K562 (cell line): ENCODE measurements at regions not wholly inside any gene's neighbourhood (a gene's known extent, or its start where the extent isn't known, plus 50 kb on each side); places are given as distances from the start of the nearest gene placed in this dataset.

Experiments used
- ATAC-seq: fragments of 200-7000 bp; cut with Tn5 transposase; 3 replicates; pipeline ENCODE4 v1.9.1; 2020; ENCODE audit warnings: moderate library complexity
- BruUV-seq: library from RNA; stranded (reverse); fragments of 400-500 nt; replicated peaks from 2 replicates; lab custom pipeline; 2021; lab: Mats Ljungman, UMichigan
- CTCF ChIA-PET: fragments of 300-600 bp; formaldehyde crosslinking; extraction: SDS; loops from one replicate; lab custom pipeline; 2021; ENCODE audit warnings: low intra/inter-chr PET ratio; lab: Yijun Ruan, JAX
- POLR2A ChIA-PET: fragments of 300-600, 350-650 bp; sonication (Branson Sonifier 250); formaldehyde crosslinking; extraction: SDS; loops from one replicate; lab custom pipeline; 2021; ENCODE audit warnings: antibody characterized with exemption, inconsistent platforms; lab: Yijun Ruan, JAX
- DNase-seq, 4 experiments: peaks; one replicate each; pipeline versions ENCODE4 v3.0.0 to v3.0.0-alpha.2; 2011 to 2018; ENCODE audit warnings: low spot score in 3 of 4, mixed read lengths in 3 of 4; ENCODE audit errors: extremely low read depth in 1 of 4
- FAIRE-seq: peaks from 2 replicates; lab custom pipeline; 2011; peaks lifted over from hg19 to GRCh38; lab: Jason Lieb, UNC
- H2AFZ ChIP-seq: 2 replicates; pipeline ENCODE4 v1.6.0; 2011; ENCODE audit warnings: low read depth, low read length, control low read depth, inconsistent platforms
- H3K27ac ChIP-seq: fragments of 200-600 bp; 3 replicates; pipeline ENCODE4 v1.8.0; 2011; ENCODE audit warnings: low read depth, mild to moderate bottlenecking, control low read depth, inconsistent platforms, low read length, moderate library complexity, mixed read lengths; ENCODE audit errors: extremely low read depth
- H3K27me3 ChIP-seq, 2 experiments: fragments of 300-600 bp in 1 of 2; 2 replicates in 1 of 2; 3 replicates in 1 of 2; pipeline versions ENCODE4 v1.6.0 to v1.8.0; 2011; ENCODE audit warnings: inconsistent platforms in 2 of 2, low read length in 2 of 2, mild to moderate bottlenecking in 1 of 2, mixed read lengths in 1 of 2, moderate library complexity in 1 of 2; ENCODE audit not compliant: control insufficient read depth in 2 of 2, insufficient read depth in 2 of 2
- H3K36me3 ChIP-seq: fragments of 300-600 bp; 3 replicates; pipeline ENCODE4 v1.8.0; 2011; ENCODE audit warnings: mild to moderate bottlenecking, low read length, inconsistent platforms; ENCODE audit not compliant: control insufficient read depth, insufficient read depth
- H3K4me1 ChIP-seq, 2 experiments: fragments of 200-600 bp in 1 of 2; replicated peaks in 1 of 2; 2 replicates in 1 of 2; 3 replicates in 1 of 2; pipeline versions ENCODE4 v1.5.1 to v1.8.0; 2011; ENCODE audit warnings: inconsistent platforms in 2 of 2, low read length in 2 of 2, mild to moderate bottlenecking in 1 of 2, mixed read lengths in 1 of 2, moderate library complexity in 1 of 2; ENCODE audit not compliant: control insufficient read depth in 2 of 2, insufficient read depth in 2 of 2
- H3K4me2 ChIP-seq: 2 replicates; pipeline ENCODE4 v1.6.1; 2011; ENCODE audit warnings: low read length, control low read depth, inconsistent platforms, mixed read lengths; ENCODE audit not compliant: insufficient read depth
- H3K4me3 ChIP-seq: fragments of 200-600 bp; sonication (generic), shearing (Covaris generic); 2 replicates; pipeline ENCODE4 v1.5.1; 2016; ENCODE audit warnings: control low read depth, inconsistent platforms
- H3K79me2 ChIP-seq: fragments of 200-600 bp; 3 replicates; pipeline ENCODE4 v1.8.0; 2011; ENCODE audit warnings: low read length, inconsistent platforms; ENCODE audit not compliant: control insufficient read depth, insufficient read depth
- H3K9ac ChIP-seq, 2 experiments: 2 replicates each; pipeline versions ENCODE4 v1.6.0 to v1.6.1; 2011; ENCODE audit warnings: low read depth in 2 of 2, low read length in 2 of 2, control low read depth in 1 of 2, inconsistent platforms in 1 of 2, mild to moderate bottlenecking in 1 of 2, mixed read lengths in 1 of 2; ENCODE audit not compliant: insufficient read depth in 1 of 2
- H3K9me1 ChIP-seq: one replicate; pipeline ENCODE4 v1.6.0; 2011; ENCODE audit warnings: inconsistent platforms, mild to moderate bottlenecking, low read length, moderate library complexity; ENCODE audit not compliant: control insufficient read depth, insufficient read depth
- H3K9me3 ChIP-seq: replicated peaks from 2 replicates; pipeline ENCODE4 v1.5.1; 2011; ENCODE audit warnings: low read depth, low read length, inconsistent platforms; ENCODE audit not compliant: control insufficient read depth, insufficient read depth
- H4K20me1 ChIP-seq: replicated peaks from 2 replicates; pipeline ENCODE4 v1.6.1; 2011; ENCODE audit warnings: low read length, inconsistent platforms, mixed read lengths; ENCODE audit not compliant: control insufficient read depth, insufficient read depth
- FOXK2 ChIP-seq, 2 experiments: fragments of 450-650 bp; IDR thresholded peaks in 1 of 2; conservative IDR thresholded peaks in 1 of 2; 2 replicates each; pipeline ENCODE4 v1.6.1; 2016; ENCODE audit warnings: low read depth in 2 of 2, mild to moderate bottlenecking in 1 of 2
- HDAC2 ChIP-seq: fragments of 450-650 bp; IDR thresholded peaks from 2 replicates; pipeline ENCODE4 v1.6.1; 2016; ENCODE audit warnings: mild to moderate bottlenecking
- KDM2B ChIP-seq: fragments of 250-450 bp; sonication (Bioruptor Pico); IDR thresholded peaks from 2 replicates; pipeline ENCODE4 v1.8.0; 2021; ENCODE audit warnings: mild to moderate bottlenecking, moderate library complexity
- LCOR ChIP-seq: sonication (generic); formaldehyde crosslinking; IDR thresholded peaks from 2 replicates; pipeline ENCODE4 v1.8.0; 2022; ENCODE audit warnings: mild to moderate bottlenecking, missing genetic modification reagents
- MAZ ChIP-seq, 2 experiments: fragments of 450-650 bp in 1 of 2; sonication (generic) in 1 of 2; formaldehyde crosslinking; IDR thresholded peaks in 1 of 2; conservative IDR thresholded peaks in 1 of 2; 2 replicates each; pipeline versions ENCODE4 v1.4.0 to v1.5.0; 2020; ENCODE audit warnings: mild to moderate bottlenecking in 1 of 2, missing genetic modification reagents in 1 of 2
- SPI1 ChIP-seq: IDR thresholded peaks from 2 replicates; pipeline ENCODE4 v1.6.1; 2011; ENCODE audit warnings: low read depth, low read length, control low read depth, borderline replicate concordance
- TAL1 ChIP-seq: fragments of 450-650 bp; IDR thresholded peaks from 2 replicates; pipeline ENCODE4 v1.6.1; 2016; ENCODE audit warnings: mild to moderate bottlenecking
- TEAD1 ChIP-seq, 2 experiments: fragments of 450-650 bp in 1 of 2; sonication (generic) in 1 of 2; formaldehyde crosslinking; IDR thresholded peaks; 2 replicates each; pipeline versions ENCODE4 v1.4.0 to v1.8.0; 2020 to 2022; ENCODE audit warnings: mild to moderate bottlenecking in 2 of 2, missing genetic modification reagents in 1 of 2
- ZNF165 ChIP-seq: fragments of 250-450 bp; sonication (Bioruptor Pico); IDR thresholded peaks from 2 replicates; pipeline ENCODE4 v1.4.0; 2020; ENCODE audit warnings: borderline replicate concordance
- ZNF695 ChIP-seq: fragments of 450-650 bp; formaldehyde crosslinking; IDR thresholded peaks from 2 replicates; pipeline ENCODE4 v1.4.0; 2020; ENCODE audit warnings: mild to moderate bottlenecking, moderate library complexity
- WGBS: fragments of 100-300 bp; shearing (Covaris generic); methylation state at CpG from one replicate; pipeline ENCODE4 v1.1.6; 2016; ENCODE audit warnings: low coverage, mixed read lengths; ENCODE audit not compliant: insufficient coverage; ENCODE audit errors: missing lambda C conversion rate; 5-methylcytosine and 5-hydroxymethylcytosine counted together
- in situ Hi-C: fragments of 300-500 bp; cut with MboI; formaldehyde crosslinking; loops from 4 replicates; pipeline ENCODE4 v1.15.0; 2018; ENCODE audit warnings: inconsistent platforms, mixed read lengths
- intact Hi-C: fragments of 100-400 bp; cut with micrococcal nuclease; formaldehyde crosslinking; loops from 2 replicates; pipeline ENCODE4 v1.14.2; 2022
- TF ChIP-seq, protein P1 (sequence below): fragments of 250-450 bp; sonication (Bioruptor Pico); IDR thresholded peaks from 2 replicates; pipeline ENCODE4 v1.8.0; 2021; ENCODE audit warnings: moderate library complexity, mild to moderate bottlenecking, inconsistent platforms
- TF ChIP-seq, protein P2 (sequence below): fragments of 250-450 bp; sonication (Bioruptor Pico); IDR thresholded peaks from 2 replicates; pipeline ENCODE4 v1.8.0; 2021; ENCODE audit warnings: moderate library complexity, mild to moderate bottlenecking, inconsistent platforms

GRCh38 chr11:55106391-55106790 is 155.6 kb upstream of the TRIM48 start:
- WGBS: 2% methylated on average over 4 of the region's 4 CpGs
- TF ChIP-seq FOXK2 (conservative IDR thresholded peaks at IDR 0.05 in 1 of 2, IDR thresholded peaks at IDR 0.05 in 1 of 2; ENCODE audit: low read depth in 2 of 2) (no peak), TEAD1 (CRISPR knock-in tag; IDR thresholded peaks at IDR 0.05) (no peak), LCOR (CRISPR knock-in tag) (no peak), ZNF695 (CRISPR knock-in tag) (no peak), TAL1 (no peak), ZNF165 (CRISPR knock-in tag) (no peak), HDAC2 (no peak), KDM2B (CRISPR knock-in tag) (no peak), MAZ (CRISPR knock-in tag; conservative IDR thresholded peaks at IDR 0.05 in 1 of 2, IDR thresholded peaks at IDR 0.05 in 1 of 2) (no peak), SPI1 (no peak)
- TF ChIP-seq, protein P1, sequence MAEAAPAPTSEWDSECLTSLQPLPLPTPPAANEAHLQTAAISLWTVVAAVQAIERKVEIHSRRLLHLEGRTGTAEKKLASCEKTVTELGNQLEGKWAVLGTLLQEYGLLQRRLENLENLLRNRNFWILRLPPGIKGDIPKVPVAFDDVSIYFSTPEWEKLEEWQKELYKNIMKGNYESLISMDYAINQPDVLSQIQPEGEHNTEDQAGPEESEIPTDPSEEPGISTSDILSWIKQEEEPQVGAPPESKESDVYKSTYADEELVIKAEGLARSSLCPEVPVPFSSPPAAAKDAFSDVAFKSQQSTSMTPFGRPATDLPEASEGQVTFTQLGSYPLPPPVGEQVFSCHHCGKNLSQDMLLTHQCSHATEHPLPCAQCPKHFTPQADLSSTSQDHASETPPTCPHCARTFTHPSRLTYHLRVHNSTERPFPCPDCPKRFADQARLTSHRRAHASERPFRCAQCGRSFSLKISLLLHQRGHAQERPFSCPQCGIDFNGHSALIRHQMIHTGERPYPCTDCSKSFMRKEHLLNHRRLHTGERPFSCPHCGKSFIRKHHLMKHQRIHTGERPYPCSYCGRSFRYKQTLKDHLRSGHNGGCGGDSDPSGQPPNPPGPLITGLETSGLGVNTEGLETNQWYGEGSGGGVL (CRISPR knock-in tag): no peak
- TF ChIP-seq, protein P2, sequence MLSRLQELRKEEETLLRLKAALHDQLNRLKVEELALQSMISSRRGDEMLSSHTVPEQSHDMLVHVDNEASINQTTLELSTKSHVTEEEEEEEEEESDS: no peak
- Histone ChIP-seq H3K27me3 (no peaks in the 10 kb centered on the region), H3K4me1 (no peaks in the 10 kb centered on the region), H3K4me3 (no peak overlapping the region), H3K27ac (no peak overlapping the region), H2AFZ (no peak overlapping the region), H3K9me3 (no peaks in the 10 kb centered on the region), H3K9ac (no peak overlapping the region), H4K20me1 (no peaks in the 10 kb centered on the region), H3K79me2 (no peaks in the 10 kb centered on the region), H3K4me2 (no peak overlapping the region), H3K36me3 (no peaks in the 10 kb centered on the region), H3K9me1 (no peaks in the 10 kb centered on the region)
- POLR2A ChIA-PET: no interaction called here
- intact Hi-C loops (no loop called here), in situ Hi-C loops (no loop called here)
- no peak for ATAC-seq
- FAIRE-seq: no peak
- no TSS peak for BruUV-seq
- CTCF ChIA-PET: no interaction called here
- no peak for DNase-seq
